Left colon (tissue), 2 donors: ENCODE measurements at regions not wholly inside any gene's neighbourhood (a gene's known extent, or its start where the extent isn't known, plus 50 kb on each side); places are given as distances from the start of the nearest gene placed in this dataset.

Experiments
- ATAC-seq: fragments of 200-7000 bp; cut with Tn5 transposase; one replicate; pipeline ENCODE4 v1.9.1; 2020; ENCODE audit warnings: mild to moderate bottlenecking, moderate library complexity
- DNase-seq, 2 donors: peaks; one replicate each; pipeline ENCODE4 v3.0.0-alpha.2; 2020
- intact Hi-C, 2 donors: fragments of 100-400 bp; cut with DNase I in 1 of 2; cut with micrococcal nuclease in 1 of 2; formaldehyde crosslinking; loops; one replicate each; pipeline versions ENCODE4 v1.11.2 to v1.14.0; 2022; cut with DNase I, micrococcal nuclease
- donor health status: DM: no; HTN: no; CAD: no.
- donor health status: DM: yes; HTN: yes; CAD: no.

DNA sequence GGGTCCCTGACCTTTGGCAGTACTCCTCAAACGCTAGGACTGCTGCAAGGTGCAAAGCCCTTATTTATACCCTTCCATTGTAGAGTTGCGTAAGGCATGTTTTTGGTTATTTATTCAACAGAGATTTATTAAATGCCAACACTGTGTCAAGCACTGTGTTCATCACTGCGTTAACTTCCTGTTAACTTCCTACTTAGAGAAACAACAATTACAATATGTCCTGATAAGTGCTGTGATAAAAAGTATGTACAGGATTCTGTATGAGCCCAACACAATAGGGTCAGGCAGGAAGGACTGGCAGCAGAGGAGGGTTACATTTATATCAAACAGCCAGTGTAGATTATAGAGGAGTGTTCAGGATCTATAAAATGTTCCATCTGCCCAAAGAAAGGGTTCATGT lies 812.8 kb upstream of the API5 start:
- DNase-seq (no peak), ATAC-seq (no peak)
- intact Hi-C loops, result no loop called here

GRCh38 chr11:42502151-42502550 lies 809.6 kb upstream of the API5 start:
- ATAC-seq (no peak), DNase-seq (no peak)
- intact Hi-C loops, result no loop called here

DNA sequence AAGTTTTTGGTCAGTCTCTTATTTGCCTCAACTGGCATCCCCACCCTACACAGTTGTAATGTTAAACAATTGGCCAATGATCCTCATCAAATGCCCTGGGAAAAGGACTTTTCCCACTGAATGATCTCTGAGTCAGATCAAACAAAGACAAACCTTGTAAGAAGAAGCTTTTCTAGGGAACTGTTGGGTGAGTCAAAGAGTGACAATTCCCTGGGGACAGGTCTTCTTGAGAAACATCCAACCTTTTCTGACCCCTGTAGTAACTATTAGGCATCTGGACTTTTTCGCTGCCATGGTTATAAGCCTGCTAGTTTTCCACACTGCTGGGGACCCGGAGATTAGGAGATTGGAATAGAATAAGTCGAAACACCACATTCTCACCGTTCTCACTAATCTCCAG lies 789.8 kb upstream of the API5 start:
- DNase-seq (no peak), ATAC-seq (no peak)
- intact Hi-C loops, result no loop called here

GRCh38 chr11:42524534-42525227 lies 787.1 kb upstream of the API5 start:
- ATAC-seq, result peak; percentile 53
- intact Hi-C loops, result no loop called here
- peak in 1 of 2 donors; percentile 23 for DNase-seq

DNA sequence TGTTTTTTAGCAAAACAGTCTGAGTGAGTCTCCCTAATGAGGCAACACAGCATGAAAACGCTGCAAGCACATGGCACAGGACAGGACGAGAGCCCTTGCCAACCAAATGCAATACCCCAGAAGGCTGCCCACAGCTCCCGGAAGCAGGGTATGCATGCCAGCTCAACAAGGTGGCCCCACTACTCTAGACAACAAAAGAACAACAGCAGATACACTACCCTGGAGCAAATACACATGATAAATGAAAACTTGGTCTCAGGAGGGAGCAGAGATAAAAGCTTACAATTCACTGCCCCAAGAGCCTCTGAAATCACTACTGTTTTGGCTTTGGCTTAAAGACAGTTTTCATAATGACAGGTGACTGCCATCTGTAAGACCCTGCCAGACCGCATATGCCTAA lies 785.4 kb upstream of the API5 start:
- intact Hi-C loops, result no loop called here
- no peak for ATAC-seq
- DNase-seq, result no peak

DNA sequence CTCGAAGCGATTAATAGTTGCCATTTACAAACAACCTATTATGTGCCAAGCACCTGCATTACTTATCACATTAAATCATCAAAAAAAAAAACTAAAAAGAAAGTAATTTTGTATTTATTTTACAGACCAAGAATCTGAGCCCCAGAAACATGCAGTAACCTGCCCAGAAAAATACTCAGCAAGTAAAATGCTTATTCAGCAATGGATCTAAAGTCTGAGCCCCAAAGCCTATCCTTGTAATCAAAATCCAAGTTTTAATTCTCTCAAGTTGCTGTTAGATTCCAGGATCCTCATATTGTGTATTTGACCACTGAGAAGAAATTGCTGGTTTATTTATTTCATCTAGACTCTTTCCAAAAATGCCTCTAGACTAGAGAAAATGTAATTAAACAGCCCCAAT lies 783.3 kb upstream of the API5 start:
- intact Hi-C loops, result no loop called here
- DNase-seq (no peak), ATAC-seq (no peak)

GRCh38 chr11:42528911-42529310 lies 782.9 kb upstream of the API5 start:
- DNase-seq (no peak), ATAC-seq (no peak)
- intact Hi-C loops, result no loop called here

- no peak for ATAC-seq
- DNase-seq, result no peak
- intact Hi-C loops, result no loop called here
Measured at GRCh38 chr11:42536611-42537360, 775.0 kb upstream of the API5 start.

- DNase-seq, result no peak
- ATAC-seq, result no peak
- intact Hi-C loops, result no loop called here
Measured at GRCh38 chr11:42542336-42542735, 769.5 kb upstream of the API5 start.

DNA sequence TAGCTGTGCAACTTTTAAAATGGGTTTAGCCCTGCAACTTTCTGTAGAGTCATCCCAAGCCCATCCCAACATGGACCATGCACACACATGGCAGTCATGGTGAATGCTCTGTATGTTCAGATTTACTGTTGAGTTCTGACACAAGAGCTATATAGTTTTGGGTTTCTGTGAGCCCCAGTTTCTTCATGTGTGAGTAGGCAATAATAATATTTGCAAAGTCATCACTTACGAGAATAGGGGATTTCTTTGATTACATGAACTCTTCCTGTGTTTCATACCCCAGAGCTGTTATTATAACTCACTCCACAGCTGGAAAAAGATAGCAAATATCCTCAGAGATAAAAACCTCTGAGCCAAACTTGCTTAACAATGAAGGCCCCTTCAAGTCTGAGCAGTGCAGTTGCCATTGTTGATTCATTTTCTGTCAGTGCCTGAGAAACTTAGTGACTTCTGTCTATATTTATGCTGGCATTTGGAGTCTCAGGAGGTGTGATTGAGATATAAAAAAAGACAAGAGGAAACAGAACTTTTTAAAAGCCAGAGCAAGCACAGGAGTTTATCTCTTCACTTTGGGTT lies 767.9 kb upstream of the API5 start:
- ATAC-seq, result no peak
- intact Hi-C loops, result no loop called here
- no peak for DNase-seq

DNA sequence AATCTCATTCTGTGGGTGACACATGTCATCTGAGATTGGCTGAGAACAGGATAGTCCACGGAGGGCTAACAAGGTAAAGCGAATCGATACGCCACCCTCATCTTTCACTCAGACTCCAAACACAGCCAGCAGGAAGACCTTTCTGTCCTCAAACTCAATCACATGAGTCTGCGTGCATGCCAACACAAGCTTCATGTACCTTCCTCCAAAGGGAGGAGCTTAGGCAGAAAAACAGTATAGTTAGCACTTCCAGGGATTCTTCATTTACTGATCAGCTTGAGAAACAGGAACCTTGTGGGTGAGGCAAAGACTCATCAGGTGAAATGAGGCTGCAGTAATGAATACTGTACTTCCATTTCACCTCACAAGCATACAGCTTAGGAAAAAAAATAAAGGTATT lies 767.1 kb upstream of the API5 start:
- ATAC-seq (no peak), DNase-seq (no peak)
- intact Hi-C loops, result no loop called here

- ATAC-seq (no peak), DNase-seq (no peak)
- intact Hi-C loops, result no loop called here
Measured at GRCh38 chr11:42545954-42546353, 765.8 kb upstream of the API5 start.

- ATAC-seq (no peak), DNase-seq (no peak)
- intact Hi-C loops, result no loop called here
Measured at GRCh38 chr11:42552786-42553185, 759.0 kb upstream of the API5 start.

- DNase-seq, result no peak
- ATAC-seq, result no peak
- intact Hi-C loops, result no loop called here
Measured at GRCh38 chr11:42555190-42555589, 756.6 kb upstream of the API5 start.

DNA sequence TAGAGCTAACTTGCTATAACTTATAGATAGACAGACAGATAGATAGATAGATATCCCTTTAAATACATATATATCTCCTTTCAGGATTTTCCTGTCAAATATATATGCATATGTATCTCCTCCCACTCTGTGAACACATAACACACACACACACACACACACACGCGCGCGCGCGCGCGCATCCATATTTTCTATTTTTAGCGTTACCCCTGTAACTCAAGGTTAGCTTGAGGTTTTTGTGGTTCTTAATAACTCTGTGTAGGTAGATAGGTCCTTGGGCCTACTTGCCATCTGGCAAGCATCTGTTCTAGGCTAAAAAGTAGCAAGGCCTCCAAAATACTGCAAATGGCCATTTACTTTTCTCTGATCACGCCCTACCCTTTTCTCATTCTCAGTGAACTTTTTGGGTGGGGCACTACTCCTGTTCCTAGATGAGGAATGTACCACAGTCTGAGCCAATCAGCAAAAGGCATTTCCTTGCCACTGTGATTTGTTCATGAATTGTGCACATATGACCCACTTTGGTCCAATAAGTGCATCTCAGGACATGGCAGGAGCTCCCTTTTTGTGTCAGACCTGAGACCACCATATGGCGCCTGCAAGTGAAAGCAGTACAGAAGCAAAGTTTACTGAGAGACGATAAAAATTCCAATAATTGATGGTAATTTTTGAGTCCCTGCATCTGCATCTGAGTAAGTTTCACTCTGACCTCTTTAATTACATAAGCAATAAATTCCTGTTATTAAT lies 740.5 kb upstream of the API5 start:
- intact Hi-C loops, result no loop called here
- ATAC-seq, result no peak
- no peak for DNase-seq

GRCh38 chr11:42571878-42572610 lies 739.8 kb upstream of the API5 start:
- ATAC-seq (no peak), DNase-seq (no peak)
- intact Hi-C loops, result no loop called here

DNA sequence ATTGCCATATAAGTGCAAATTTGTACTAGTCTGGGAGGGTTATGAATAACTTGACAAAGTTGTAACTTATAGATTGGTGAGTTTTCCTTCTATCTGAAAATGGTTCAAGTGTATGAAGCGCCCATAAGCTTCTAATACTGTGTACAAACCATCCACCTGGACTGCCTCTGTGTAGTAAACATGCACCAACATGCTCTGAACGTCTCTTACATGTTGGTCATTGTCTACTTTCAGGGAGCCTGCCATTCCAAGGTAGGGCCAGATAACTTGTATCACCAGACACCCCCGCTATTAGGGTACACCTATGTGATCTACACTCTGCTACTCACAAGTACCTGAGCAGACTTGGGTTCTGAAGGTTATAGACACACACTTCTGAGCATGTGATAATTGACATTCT lies 735.5 kb upstream of the API5 start:
- ATAC-seq (no peak), DNase-seq (no peak)
- intact Hi-C loops, result no loop called here

DNA sequence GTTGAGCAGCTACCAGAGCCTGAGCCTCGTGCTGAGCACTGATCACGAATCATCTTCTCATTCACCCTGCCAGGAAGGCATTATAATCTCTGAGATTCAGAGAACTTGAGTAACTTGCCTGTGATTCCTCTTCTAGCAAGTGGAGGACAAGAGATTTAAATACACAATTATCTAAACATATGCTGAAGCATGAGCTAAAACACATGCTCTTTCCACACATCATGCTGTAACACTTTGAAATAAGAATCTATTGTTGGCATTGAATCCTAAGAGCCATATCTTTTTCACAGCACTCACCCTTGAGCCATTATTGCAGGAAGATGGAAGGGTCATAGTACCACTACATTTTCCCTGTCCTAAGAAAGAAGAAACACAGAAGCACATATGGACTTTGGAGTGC lies 722.5 kb upstream of the API5 start:
- DNase-seq (no peak), ATAC-seq (no peak)
- intact Hi-C loops, result no loop called here

- no peak for ATAC-seq
- DNase-seq, result no peak
- intact Hi-C loops, result no loop called here
Measured at GRCh38 chr11:42591841-42592240, 720.0 kb upstream of the API5 start.
